SJCRH30 (cell line): ENCODE measurements at regions not wholly inside any gene's neighbourhood (a gene's known extent, or its start where the extent isn't known, plus 50 kb on each side); places are given as distances from the start of the nearest gene placed in this dataset.
"Not testable (repeated sequence)": the region's sequence is repeated elsewhere in the genome, so short reads cannot be mapped to it uniquely, and the experiment has no call there.

Experiments used
- DNase-seq, 2 experiments: peaks; one replicate each; pipeline ENCODE4 v3.0.0-alpha.2; 2015 to 2020
- H3K27ac ChIP-seq: fragments of 250-450 bp; sonication (Bioruptor Pico); 2 replicates; pipeline ENCODE4 v1.5.1; 2020; ENCODE audit warnings: mild to moderate bottlenecking, moderate library complexity
- H3K27me3 ChIP-seq: fragments of 250-450 bp; sonication (Bioruptor Pico); 2 replicates; pipeline ENCODE4 v1.5.1; 2020; ENCODE audit warnings: mild to moderate bottlenecking, moderate library complexity
- H3K36me3 ChIP-seq: fragments of 250-450 bp; sonication (Bioruptor Pico); 2 replicates; pipeline ENCODE4 v1.5.1; 2020; ENCODE audit warnings: mild to moderate bottlenecking, moderate library complexity
- H3K4me1 ChIP-seq: fragments of 250-450 bp; sonication (Bioruptor Pico); 2 replicates; pipeline ENCODE4 v1.5.1; 2020; ENCODE audit warnings: mild to moderate bottlenecking, moderate library complexity
- H3K4me3 ChIP-seq: fragments of 250-450 bp; sonication (Bioruptor Pico); 2 replicates; pipeline ENCODE4 v1.5.1; 2020; ENCODE audit warnings: mild to moderate bottlenecking, moderate library complexity
- H3K9me3 ChIP-seq: fragments of 250-450 bp; sonication (Bioruptor Pico); replicated peaks from 2 replicates; pipeline ENCODE4 v1.5.1; 2020; ENCODE audit warnings: mild to moderate bottlenecking, moderate library complexity

DNA sequence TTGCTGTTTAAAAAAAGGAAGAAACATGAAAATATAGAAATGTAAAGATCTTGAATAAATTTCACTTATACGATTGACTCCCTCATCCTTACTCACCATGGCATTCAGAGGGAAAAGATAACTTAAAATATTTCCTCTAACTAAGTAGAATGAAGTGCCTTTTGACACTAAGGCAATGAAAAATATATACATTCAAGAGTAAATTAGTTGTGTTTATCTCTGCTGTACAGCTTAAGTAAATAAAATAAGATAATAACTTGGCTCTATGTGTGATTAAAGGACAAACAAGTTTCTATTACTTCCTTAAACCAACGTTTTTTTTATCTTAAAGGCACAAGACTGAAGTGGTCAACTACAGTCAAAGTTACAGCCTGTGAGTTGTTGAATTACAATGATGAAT, 142.3 kb upstream of the LRRTM4 start:
- Histone ChIP-seq H3K27me3 (no peaks in the 10 kb centered on the region), H3K4me3 (no peak overlapping the region), H3K36me3 (no peaks in the 10 kb centered on the region), H3K27ac (no peak overlapping the region), H3K9me3 (no peaks in the 10 kb centered on the region), H3K4me1 (no peaks in the 10 kb centered on the region)
- DNase-seq = no peak

DNA sequence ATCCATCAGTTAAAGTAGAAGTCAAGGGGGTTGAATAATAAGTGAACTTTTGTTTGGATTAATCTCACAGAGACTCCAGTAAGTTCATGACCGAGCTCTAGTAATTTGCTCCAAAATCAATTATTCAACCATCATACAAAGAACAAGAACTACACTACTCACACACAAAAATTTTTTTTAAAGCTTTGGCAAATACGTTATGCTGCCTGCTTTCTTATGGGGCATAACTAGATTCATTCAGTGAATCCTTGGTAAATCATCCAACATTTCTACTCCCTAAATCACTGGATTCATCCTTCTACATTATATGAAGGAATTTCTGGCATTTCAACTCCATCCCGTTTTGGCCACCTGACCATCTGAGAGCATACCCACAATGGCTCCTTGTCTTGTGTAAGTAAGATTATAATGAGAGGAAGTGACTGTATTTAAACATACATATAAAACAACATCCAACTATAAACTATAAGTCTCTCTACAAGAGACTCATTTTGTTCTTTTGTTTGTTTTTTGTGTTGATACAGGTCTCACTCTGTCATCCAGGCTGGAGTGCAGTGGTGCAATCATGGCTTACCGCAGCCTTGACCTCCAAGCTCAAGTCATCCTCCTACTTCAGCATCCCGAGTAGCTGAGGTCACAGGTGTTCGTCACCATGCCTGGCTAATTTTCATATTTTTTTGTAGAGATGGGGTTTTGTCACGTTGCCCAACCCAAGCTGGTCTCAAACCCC, 144.2 kb upstream of the LRRTM4 start:
- no peak overlapping the region for H3K27ac ChIP-seq
- no peak for DNase-seq
- H3K4me3 ChIP-seq = no peak overlapping the region
- H3K9me3 ChIP-seq = no peaks in the 10 kb centered on the region
- H3K27me3 ChIP-seq = no peaks in the 10 kb centered on the region
- H3K4me1 ChIP-seq = no peaks in the 10 kb centered on the region
- no peaks in the 10 kb centered on the region for H3K36me3 ChIP-seq

DNA sequence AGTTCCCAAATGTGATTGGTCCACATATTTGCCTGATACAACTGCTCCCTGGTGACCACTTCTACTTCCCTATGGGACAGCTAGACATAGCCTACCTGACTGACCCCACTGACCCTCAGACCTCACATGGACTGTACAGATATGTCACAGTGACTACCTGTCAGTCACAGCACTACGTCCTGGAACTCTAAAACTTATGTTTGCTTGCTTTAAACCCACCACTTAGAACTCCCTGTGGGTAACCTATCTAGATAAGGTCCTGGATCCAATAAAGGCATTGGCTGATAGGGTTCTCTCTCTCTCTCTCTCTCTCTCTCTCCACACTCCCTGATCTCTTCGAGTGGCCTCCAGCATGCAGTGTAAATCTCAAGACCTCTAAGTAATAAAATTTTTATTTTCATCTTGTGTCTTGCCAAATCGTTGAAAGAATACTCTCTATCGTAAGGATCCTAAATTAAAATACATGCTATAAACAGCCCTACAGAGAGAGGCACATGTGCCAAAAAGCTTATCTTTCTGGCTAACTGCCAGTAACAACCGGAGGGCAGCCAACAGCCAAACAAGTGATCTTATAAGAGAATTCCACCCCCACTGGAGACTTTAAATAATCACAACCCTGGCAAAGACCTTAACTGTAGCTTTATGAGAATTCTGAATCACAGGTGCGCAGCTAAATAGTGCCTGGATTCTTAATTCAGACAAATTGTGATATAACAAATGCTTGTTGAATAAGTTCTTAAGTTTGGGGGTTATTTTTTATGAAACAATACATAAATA, 162.6 kb upstream of the LRRTM4 start:
- not testable (repeated sequence) for H3K4me3 ChIP-seq, H3K4me1 ChIP-seq, H3K27me3 ChIP-seq, H3K9me3 ChIP-seq, H3K36me3 ChIP-seq, H3K27ac ChIP-seq, DNase-seq

DNA sequence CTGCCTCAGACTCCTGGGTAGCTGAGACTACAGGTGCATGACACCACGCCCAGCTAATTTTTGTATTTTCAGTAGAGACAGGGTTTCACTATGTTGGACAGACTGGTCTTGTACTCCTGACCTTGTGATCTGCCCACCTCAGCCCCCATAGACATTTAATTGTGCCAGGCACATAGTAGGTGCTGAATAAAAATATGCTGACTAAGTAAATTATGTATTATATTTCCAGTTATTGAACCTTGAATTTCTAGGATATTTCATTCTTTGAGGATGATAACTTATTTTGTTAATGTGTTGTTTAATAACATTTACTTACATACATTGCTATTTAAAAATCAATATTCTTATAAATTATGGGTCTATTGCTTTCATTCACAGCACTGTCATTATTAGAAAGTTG, 190.4 kb upstream of the LRRTM4 start:
- Histone ChIP-seq H3K36me3 (no peaks in the 10 kb centered on the region), H3K4me1 (no peaks in the 10 kb centered on the region), H3K27me3 (peaks cover 4% of the 10 kb centered on the region; the same call in 1 of the 2 replicates), H3K9me3 (no peaks in the 10 kb centered on the region), H3K27ac (no peak overlapping the region), H3K4me3 (no peak overlapping the region)
- DNase-seq = no peak

DNA sequence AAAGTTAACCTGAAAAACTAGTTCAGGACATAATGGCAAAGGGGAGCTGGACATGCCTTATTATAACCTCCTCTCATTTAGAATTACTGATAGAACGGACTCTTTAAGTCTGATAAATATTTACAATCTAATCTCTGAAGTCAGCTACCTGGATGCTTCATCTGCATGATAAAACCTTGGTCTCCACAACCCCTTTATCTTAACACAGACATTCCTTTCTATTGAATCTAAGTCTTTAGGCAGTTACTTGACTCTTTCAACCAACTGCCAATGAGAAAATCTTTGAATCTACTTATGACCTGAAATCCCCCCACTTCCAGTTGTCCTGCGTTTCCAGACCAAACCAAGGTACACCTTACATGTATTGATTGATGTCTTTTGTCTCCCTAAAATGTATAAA, 191.2 kb upstream of the LRRTM4 start:
- Histone ChIP-seq H3K9me3 (no peaks in the 10 kb centered on the region), H3K27me3 (peaks cover 10% of the 10 kb centered on the region; the same call in 1 of the 2 replicates), H3K4me3 (no peak overlapping the region), H3K27ac (no peak overlapping the region), H3K4me1 (no peaks in the 10 kb centered on the region), H3K36me3 (no peaks in the 10 kb centered on the region)
- no peak for DNase-seq

GRCh38 chr2:77720115-77720514, 197.9 kb upstream of the LRRTM4 start:
- DNase-seq = no peak
- no peaks in the 10 kb centered on the region for H3K9me3 ChIP-seq
- no peaks in the 10 kb centered on the region for H3K36me3 ChIP-seq
- no peaks in the 10 kb centered on the region for H3K4me1 ChIP-seq
- no peak overlapping the region for H3K27ac ChIP-seq
- no peak overlapping the region for H3K4me3 ChIP-seq
- H3K27me3 ChIP-seq = peaks cover 21% of the 10 kb centered on the region; the same call in 1 of the 2 replicates

GRCh38 chr2:77721593-77721992, 199.4 kb upstream of the LRRTM4 start:
- no peaks in the 10 kb centered on the region for H3K9me3 ChIP-seq
- DNase-seq = no peak
- peaks cover 21% of the 10 kb centered on the region; the same call in 1 of the 2 replicates for H3K27me3 ChIP-seq
- H3K4me1 ChIP-seq = no peaks in the 10 kb centered on the region
- no peaks in the 10 kb centered on the region for H3K36me3 ChIP-seq
- H3K4me3 ChIP-seq = no peak overlapping the region
- no peak overlapping the region for H3K27ac ChIP-seq

DNA sequence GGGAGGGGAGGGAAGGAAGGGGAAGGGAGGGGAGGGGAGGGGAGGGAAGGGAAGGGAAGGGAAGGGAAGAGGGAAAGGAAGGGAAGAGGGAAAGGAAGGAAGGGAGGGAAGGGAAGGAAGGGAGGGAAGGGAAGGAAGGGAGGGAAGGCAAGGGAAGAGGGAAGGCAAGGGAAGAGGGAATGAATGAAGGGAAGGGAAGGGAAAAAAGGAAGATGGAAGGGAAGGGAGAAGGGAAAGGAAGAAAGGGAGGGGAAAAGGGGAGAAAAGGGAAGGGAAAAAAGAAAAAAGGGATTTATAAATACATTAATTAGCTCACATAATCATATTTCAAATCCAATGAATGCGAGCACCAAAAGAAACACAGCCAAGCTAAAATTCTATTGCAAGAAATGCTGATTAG, 202.9 kb upstream of the LRRTM4 start:
- no peak overlapping the region for H3K4me3 ChIP-seq
- no peak overlapping the region for H3K27ac ChIP-seq
- no peaks in the 10 kb centered on the region for H3K4me1 ChIP-seq
- no peak for DNase-seq
- H3K9me3 ChIP-seq = no peaks in the 10 kb centered on the region
- H3K27me3 ChIP-seq = 0 out of 2 replicates have a peak, but pooled peaks cover 3% of the 10 kb centered on the region
- H3K36me3 ChIP-seq = no peaks in the 10 kb centered on the region

DNA sequence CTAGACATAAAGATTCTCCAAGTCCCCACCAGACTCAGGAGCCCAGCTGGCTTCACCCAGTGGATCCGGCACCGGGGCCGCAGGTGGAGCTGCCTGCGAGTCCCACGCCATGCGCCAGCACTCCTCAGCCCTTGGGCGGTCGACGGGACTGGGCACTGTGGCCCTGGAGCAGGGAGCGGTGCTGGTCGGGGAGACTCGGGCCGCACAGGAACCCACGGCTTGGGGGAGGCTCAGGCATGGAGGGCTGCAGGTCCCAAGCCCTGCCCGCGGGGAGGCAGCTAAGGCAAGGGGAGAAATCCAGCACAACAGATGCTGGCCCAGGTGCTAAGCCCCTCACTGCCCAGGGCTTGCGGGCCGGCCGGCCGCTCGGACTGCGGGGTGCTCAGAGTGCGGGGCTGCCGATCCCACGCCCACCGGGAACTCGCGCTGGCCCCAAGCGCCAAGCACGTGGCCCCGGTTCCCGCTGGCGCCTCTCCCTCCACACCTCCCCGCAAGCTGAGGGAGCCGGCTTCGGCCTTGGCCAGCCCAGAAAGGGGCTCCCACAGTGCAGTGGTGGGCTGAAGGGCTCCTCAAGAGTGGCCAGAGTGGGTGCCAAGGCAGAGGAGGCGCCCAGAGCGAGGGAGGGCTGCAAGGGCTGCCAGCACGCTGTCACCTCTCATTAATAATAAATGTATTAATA, 212.6 kb upstream of the LRRTM4 start:
- DNase-seq, H3K4me1 ChIP-seq, H3K27me3 ChIP-seq, H3K36me3 ChIP-seq, H3K9me3 ChIP-seq, H3K4me3 ChIP-seq, H3K27ac ChIP-seq: not testable (repeated sequence)

- Histone ChIP-seq H3K36me3 (no peaks in the 10 kb centered on the region), H3K4me3 (no peak overlapping the region), H3K27me3 (peaks cover 4% of the 10 kb centered on the region; the same call in 1 of the 2 replicates), H3K27ac (no peak overlapping the region), H3K4me1 (no peaks in the 10 kb centered on the region), H3K9me3 (no peaks in the 10 kb centered on the region)
- no peak for DNase-seq
Observed at GRCh38 chr2:77737236-77737635, 215.1 kb upstream of the LRRTM4 start.

- Histone ChIP-seq H3K4me3 (no peak overlapping the region), H3K4me1 (no peaks in the 10 kb centered on the region), H3K9me3 (no peaks in the 10 kb centered on the region), H3K27me3 (peaks cover 5% of the 10 kb centered on the region), H3K36me3 (no peaks in the 10 kb centered on the region), H3K27ac (no peak overlapping the region)
- DNase-seq = no peak
Observed at GRCh38 chr2:77746780-77747179, 224.6 kb upstream of the LRRTM4 start.

DNA sequence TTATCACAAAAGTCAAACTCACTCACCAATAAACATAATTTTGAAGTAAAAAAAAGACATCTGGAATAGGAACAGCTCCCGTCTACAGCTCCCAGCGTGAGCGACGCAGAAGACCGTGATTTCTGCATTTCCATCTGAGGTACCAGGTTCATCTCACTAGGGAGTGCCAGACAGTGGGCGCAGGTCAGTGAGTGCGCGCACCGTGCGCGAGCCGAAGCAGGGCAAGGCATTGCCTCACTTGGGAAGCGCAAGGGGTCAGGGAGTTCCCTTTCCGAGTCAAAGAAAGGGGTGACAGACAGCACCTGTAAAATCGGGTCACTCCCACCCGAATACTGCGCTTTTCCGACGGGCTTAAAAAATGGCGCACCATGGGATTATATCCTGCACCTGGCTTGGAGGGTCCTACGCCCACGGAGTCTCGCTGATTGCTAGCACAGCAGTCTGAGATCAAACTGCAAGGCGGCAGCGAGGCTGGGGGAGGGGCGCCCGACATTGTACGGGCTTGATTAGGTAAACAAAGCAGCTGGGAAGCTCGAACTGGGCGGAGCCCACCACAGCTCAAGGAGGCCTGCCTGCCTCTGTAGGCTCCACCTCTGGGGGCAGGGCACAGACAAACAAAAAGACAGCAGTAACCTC, 231.7 kb upstream of the LRRTM4 start:
- not testable (repeated sequence) for H3K4me1 ChIP-seq, H3K9me3 ChIP-seq, H3K27me3 ChIP-seq, DNase-seq, H3K36me3 ChIP-seq, H3K27ac ChIP-seq, H3K4me3 ChIP-seq

- DNase-seq = no peak
- Histone ChIP-seq H3K27me3 (no peaks in the 10 kb centered on the region), H3K9me3 (no peaks in the 10 kb centered on the region), H3K4me3 (no peak overlapping the region), H3K27ac (no peak overlapping the region), H3K4me1 (no peaks in the 10 kb centered on the region), H3K36me3 (no peaks in the 10 kb centered on the region)
Observed at GRCh38 chr2:77767388-77768076, 245.4 kb upstream of the LRRTM4 start.

GRCh38 chr2:77768508-77768907, 246.3 kb upstream of the LRRTM4 start:
- H3K27ac ChIP-seq = no peak overlapping the region
- no peak overlapping the region for H3K4me3 ChIP-seq
- no peaks in the 10 kb centered on the region for H3K27me3 ChIP-seq
- H3K9me3 ChIP-seq = no peaks in the 10 kb centered on the region
- H3K4me1 ChIP-seq = no peaks in the 10 kb centered on the region
- DNase-seq = no peak
- H3K36me3 ChIP-seq = no peaks in the 10 kb centered on the region
